Spleen (tissue), 7 donors: ENCODE measurements at regions not wholly inside any gene's neighbourhood (a gene's known extent, or its start where the extent isn't known, plus 50 kb on each side); places are given as distances from the start of the nearest gene placed in this dataset.

Experiments used
- CTCF ChIP-seq, 11 experiments: fragments of 200-600 bp in 7 of 11; fragments of 450-650 bp in 4 of 11; sonication (generic) in 4 of 11; IDR thresholded peaks in 8 of 11; conservative IDR thresholded peaks in 3 of 11; 1 replicate in 7 of 11; 2 replicates in 4 of 11; pipeline versions ENCODE4 v1.4.0 to v1.8.0; 2016 to 2021; ENCODE audit warnings: antibody characterized with exemption in 11 of 11, inconsistent platforms in 4 of 11, mild to moderate bottlenecking in 1 of 11
- POLR2A ChIP-seq, 3 donors: fragments of 450-650 bp; IDR thresholded peaks; one replicate each; pipeline ENCODE4 v1.5.1; 2017; ENCODE audit warnings: antibody characterized with exemption in 3 of 3, mild to moderate bottlenecking in 1 of 3
- POLR2AphosphoS5 ChIP-seq, 3 donors: sonication (generic); formaldehyde crosslinking; IDR thresholded peaks; one replicate each; pipeline ENCODE4 v1.5.1; 2017; ENCODE audit warnings: antibody characterized with exemption in 3 of 3
- donor health status: DM: no; HTN: no; CAD: no; lungs with moderate emphysema.
- donor health status: DM: no; HTN: no; CAD: no.
- donor health status: DM: no; HTN: no; CAD: no.

GRCh38 chr16:66196770-66197169, 169.7 kb upstream of the CDH5 start:
- TF ChIP-seq CTCF (IDR thresholded peaks at IDR 0.05 in 8 of 11, conservative IDR thresholded peaks at IDR 0.05 in 3 of 11): no peak
- TF ChIP-seq POLR2A (IDR thresholded peaks at IDR 0.05): no peak
- no peak for TF ChIP-seq POLR2AphosphoS5 (IDR thresholded peaks at IDR 0.05)
